ENCODE measurements at regions not wholly inside any gene's neighbourhood (a gene's known extent, or its start where the extent isn't known, plus 50 kb on each side); places are given as distances from the start of the nearest gene placed in this dataset.

- DNase-seq (ENCODE audit: low read depth, low spot score), result no peak
- ChIA-PET POLR2A (no interaction called here), CTCF (no interaction called here)
- peaks cover 59% of the 10 kb centered on the region for H3K9me3 ChIP-seq (ENCODE audit: control insufficient read depth, insufficient read depth, low read length)
- no peak for TF ChIP-seq CTCF (IDR thresholded peaks at IDR 0.05; ENCODE audit: low read depth, low read length)
- H3K27ac ChIP-seq (ENCODE audit: low read depth, low read length), result no peak overlapping the region
- H3K27me3 ChIP-seq (ENCODE audit: control insufficient read depth, insufficient read depth, low read length), result no peaks in the 10 kb centered on the region
- H3K4me3 ChIP-seq (ENCODE audit: low read depth, low read length), result no peak overlapping the region
Measured at GRCh38 chr10:128956149-128956548, 510.9 kb upstream of the MGMT start.

GRCh38 chr10:128957221-128957620 is 509.8 kb upstream of the MGMT start:
- no peak for TF ChIP-seq CTCF (IDR thresholded peaks at IDR 0.05; ENCODE audit: low read depth, low read length)

GRCh38 chr10:128958834-128959690 is 508.0 kb upstream of the MGMT start:
- no peak overlapping the region for H3K27ac ChIP-seq (ENCODE audit: low read depth, low read length)
- DNase-seq (ENCODE audit: low read depth, low spot score), result no peak
- ChIA-PET POLR2A (no interaction called here), CTCF (no interaction called here)
- H3K4me3 ChIP-seq (ENCODE audit: low read depth, low read length), result no peak overlapping the region
- no peaks in the 10 kb centered on the region for H3K27me3 ChIP-seq (ENCODE audit: control insufficient read depth, insufficient read depth, low read length)
- no peak for TF ChIP-seq CTCF (IDR thresholded peaks at IDR 0.05; ENCODE audit: low read depth, low read length)
- H3K9me3 ChIP-seq (ENCODE audit: control insufficient read depth, insufficient read depth, low read length), result peaks cover 58% of the 10 kb centered on the region

More at GRCh38 chr10:128957221-128957620, 509.8 kb upstream of the MGMT start:
- ChIA-PET POLR2A (no interaction called here), CTCF (no interaction called here)
- Histone ChIP-seq H3K4me3 (ENCODE audit: low read depth, low read length) (no peak overlapping the region), H3K27ac (ENCODE audit: low read depth, low read length) (no peak overlapping the region), H3K27me3 (ENCODE audit: control insufficient read depth, insufficient read depth, low read length) (no peaks in the 10 kb centered on the region), H3K9me3 (ENCODE audit: control insufficient read depth, insufficient read depth, low read length) (peaks cover 65% of the 10 kb centered on the region)
- DNase-seq (ENCODE audit: low read depth, low spot score), result no peak

GRCh38 chr10:128959746-128960145 is 507.3 kb upstream of the MGMT start:
- no peak for DNase-seq (ENCODE audit: low read depth, low spot score)
- CTCF ChIA-PET, result no interaction called here
- H3K4me3 ChIP-seq (ENCODE audit: low read depth, low read length), result no peak overlapping the region
- POLR2A ChIA-PET, result no interaction called here
- TF ChIP-seq CTCF (IDR thresholded peaks at IDR 0.05; ENCODE audit: low read depth, low read length), result no peak
- no peaks in the 10 kb centered on the region for H3K27me3 ChIP-seq (ENCODE audit: control insufficient read depth, insufficient read depth, low read length)
- no peak overlapping the region for H3K27ac ChIP-seq (ENCODE audit: low read depth, low read length)
- peaks cover 61% of the 10 kb centered on the region for H3K9me3 ChIP-seq (ENCODE audit: control insufficient read depth, insufficient read depth, low read length)

- ChIA-PET CTCF (no interaction called here), POLR2A (no interaction called here)
- TF ChIP-seq CTCF (IDR thresholded peaks at IDR 0.05; ENCODE audit: low read depth, low read length), result no peak
- H3K4me3 ChIP-seq (ENCODE audit: low read depth, low read length), result no peak overlapping the region
- no peak overlapping the region for H3K27ac ChIP-seq (ENCODE audit: low read depth, low read length)
- H3K9me3 ChIP-seq (ENCODE audit: control insufficient read depth, insufficient read depth, low read length), result peaks cover 60% of the 10 kb centered on the region
- no peak for DNase-seq (ENCODE audit: low read depth, low spot score)
- no peaks in the 10 kb centered on the region for H3K27me3 ChIP-seq (ENCODE audit: control insufficient read depth, insufficient read depth, low read length)
Measured at GRCh38 chr10:128960517-128960916, 506.5 kb upstream of the MGMT start.
